Effector CD8-positive, alpha-beta T cell (primary cell): ENCODE measurements at regions not wholly inside any gene's neighbourhood (a gene's known extent, or its start where the extent isn't known, plus 50 kb on each side); places are given as distances from the start of the nearest gene placed in this dataset.

ENCODE experiments used
- DNase-seq: peaks from one replicate; lab custom pipeline; 2025; lab: John Stamatoyannopoulos, UW

DNA sequence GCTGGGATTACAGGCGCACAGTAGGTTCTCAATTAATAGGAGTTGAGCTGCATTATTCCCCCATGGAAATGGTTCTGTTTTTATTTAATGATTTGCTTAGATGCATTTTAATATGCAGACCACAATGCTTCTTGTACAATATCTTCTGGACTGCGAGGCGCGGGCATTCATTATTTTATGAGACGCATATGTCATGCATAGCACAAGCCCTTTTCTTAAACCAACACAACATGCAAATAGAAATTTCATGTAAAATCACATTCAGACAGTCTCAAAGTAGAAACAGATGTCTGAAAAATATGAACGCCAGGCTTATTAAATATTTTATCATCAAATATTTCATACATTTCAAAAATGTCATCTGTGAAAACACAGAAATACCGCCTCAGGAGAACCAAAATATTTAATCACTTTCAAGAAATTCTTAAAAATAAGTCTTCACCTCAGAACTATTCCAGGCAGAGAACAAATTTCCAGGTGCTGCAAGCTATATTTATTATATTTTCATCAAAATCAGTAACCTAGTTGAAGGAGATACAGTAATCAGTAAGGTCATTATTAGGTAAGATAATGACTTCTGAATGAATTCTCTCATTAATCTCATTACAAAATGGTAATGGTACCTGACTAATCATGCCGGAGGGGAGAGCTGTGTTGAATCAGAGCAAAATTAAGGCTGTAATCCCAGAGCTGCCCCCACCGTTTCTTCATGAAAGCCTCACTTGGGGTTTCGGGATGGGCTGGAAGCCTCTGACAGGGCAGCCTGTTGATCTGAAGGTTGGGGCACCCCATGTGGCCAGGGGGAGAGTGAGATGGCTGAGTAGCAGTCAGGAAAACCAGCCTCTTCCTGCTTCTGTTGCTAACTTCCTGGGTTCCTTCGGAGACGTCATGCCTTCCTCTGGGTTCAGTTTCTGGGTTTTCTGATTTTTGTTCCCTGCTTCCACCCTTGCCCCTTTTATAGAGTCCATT, 133.9 kb upstream of the ZNF618 start:
- no peak for DNase-seq

DNA sequence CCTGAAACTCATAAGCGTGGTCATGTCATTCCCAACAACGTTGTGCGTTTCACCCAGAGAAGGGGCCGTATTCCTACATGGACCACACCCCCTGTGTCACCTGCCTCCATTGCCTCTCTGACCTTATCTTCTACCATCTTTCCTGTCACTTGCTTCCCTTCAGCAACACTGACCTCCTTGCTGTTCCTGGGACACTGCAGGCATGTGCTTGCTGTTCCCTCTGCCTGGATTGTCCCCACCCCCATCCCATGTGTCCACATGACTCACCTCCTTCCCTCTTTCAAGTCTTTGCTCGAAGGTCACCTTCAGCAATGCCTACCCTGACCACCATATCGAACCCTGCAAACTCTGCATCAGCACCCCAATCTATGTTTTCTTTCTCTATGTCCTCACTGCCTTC, 133.2 kb upstream of the ZNF618 start:
- no peak for DNase-seq

DNA sequence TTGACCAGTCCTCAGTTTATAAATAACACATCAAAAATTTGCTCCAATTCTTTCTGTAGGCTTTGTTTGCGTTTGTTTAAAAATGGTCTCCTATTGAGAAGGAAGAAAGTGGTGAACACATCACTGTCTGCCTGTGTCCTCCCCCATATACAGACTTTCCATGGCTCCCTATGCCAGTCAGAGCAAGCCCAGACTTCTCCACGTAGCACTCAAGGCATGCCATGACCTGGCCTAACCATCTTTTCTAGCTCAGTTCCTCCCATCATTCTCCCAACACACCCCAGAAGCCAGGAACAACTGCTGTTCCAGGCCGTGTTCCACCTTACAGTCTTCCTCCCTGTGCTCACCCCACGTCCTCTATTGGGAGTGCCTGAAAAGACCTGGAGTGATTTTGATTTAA, 129.6 kb upstream of the ZNF618 start:
- DNase-seq, result no peak

DNA sequence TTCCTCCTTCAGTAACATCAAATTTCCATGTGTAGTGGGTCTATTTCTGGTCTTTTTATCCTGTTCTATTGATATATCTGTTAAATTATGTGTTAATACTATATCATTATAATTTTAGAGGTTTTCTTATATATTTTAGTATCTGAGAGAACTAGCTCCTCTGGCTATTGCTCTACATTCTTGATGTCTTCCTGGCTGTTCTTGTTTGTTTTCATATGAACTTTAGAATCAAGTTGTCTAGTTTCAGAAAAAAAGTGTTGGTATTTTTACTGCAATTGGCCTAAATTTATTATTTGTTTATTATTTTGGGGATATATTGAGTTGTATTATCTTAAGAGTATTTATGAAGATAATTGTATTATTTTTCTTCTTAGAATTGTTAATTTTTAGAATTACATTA, 128.0 kb upstream of the ZNF618 start:
- no peak for DNase-seq

DNA sequence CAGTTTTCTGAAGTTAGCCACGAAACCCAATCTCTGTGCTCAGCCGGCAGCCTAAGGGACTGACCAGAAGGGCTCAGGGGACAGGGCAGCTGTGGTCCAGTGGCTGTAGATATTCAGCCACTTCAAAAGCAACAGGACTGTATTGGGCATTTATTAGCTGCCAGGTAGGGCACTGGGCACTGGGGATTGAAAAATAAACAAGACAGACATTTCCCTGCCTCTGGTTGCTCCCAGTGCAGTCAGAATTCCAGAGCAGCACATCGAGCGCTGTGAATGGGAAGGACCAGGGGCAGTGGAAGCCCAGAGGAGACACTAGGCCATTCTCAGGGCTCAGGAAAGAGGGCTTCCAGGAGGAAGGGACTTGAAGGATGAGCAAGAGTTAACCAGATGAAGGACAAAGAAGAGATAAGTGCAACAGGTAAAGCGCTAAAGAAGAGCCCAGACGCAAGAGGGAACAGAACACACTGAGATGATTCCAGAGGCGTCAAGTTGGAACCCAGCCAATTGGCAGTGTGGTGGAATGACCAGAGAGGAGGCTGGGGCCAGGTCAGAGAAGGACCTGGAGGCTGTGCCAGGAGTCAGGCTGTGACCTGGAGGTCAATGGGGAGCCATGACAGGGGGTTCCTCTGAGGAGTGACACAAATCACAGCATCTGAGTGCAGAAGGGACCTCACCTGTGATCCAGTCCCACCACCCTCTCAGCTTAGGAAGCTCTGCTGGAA, 122.5 kb upstream of the ZNF618 start:
- no peak for DNase-seq

DNA sequence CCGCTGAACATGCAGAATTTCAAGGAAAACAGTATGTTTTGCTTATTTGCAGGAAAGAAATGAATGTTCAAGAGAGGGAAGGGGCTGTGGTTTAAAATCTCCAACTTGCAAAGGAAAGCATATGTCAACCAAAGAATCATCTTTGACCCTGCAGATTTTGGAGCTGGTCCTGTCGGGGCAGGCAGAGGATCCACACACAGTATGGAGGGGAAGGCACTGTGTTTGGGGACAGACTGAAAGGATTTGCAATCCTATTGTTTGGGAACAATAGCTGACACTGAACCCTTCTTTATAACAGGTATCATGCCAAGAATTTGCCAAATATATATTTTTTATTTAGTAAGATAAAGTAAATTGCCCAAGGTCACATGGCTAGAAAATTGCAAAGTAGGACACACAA, 121.4 kb upstream of the ZNF618 start:
- DNase-seq, result no peak

DNA sequence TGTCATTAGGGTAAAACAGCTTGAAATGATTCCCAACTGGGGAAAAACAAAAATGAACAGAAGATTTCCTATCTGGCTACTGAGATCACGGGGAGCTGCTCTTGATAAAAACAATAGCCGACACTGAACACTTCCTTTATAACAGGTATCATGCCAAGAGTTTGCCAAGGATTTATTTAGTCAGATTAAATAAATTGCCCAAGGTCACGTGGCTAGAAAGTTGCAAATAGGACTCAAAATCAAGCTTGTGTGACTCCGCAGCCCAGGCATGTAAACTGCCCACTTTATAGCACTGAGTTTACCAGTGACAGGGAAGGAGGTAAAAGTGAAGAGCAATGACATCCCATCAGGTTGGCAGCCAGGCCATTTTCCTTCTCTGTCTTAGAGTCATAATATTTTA, 120.7 kb upstream of the ZNF618 start:
- no peak for DNase-seq

DNA sequence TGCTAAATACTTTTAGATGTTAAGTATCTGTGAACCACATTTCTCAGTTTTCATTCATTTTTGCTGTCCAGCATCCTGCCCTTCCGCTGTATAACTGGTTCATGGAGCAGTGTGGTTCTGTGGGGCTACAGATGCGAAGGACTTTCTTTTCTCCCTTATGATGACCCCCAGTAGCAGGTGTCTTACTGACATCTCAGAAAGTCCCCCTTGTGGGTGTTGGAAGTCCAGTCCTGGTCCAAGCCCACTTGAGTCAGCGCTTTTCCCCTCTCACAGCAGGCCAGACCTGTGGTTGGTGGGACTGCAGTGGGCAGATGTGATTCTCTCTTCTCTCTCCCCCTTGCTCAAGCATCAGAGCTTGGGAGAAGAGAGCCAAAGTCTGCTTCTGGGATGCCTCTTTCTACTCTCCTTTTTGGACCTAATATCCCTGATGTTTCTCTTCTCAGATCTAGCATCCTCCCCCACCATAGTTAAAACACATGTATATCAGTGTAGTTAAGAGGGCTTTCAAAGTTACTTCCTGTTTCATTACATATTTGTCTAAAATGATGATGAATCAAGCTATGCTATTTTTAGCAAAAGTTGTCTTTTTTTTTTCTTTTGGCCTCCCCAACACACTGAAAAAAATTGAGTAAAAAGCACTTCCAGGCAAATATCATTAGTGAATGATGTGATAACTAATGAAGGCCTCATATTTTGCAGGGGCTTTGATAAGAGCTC, 119.5 kb upstream of the ZNF618 start:
- DNase-seq, result no peak

DNA sequence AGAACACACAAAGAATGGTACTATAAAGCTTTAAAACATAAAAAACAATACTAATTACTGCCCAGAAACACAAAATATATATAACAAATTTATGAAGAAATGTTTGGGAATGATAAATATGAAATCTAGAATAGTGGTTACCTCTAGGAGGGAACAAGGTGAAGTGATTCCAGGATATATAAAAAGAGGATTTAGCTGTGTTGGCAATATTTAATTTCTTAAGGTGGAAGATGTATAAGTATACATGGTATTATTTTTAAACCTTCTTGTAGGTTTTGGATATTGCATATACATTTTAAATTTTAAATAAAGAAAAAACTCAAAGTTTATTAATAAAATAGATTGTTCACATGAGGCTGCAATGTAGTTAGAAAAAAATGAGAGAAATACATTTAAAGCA, 112.7 kb upstream of the ZNF618 start:
- DNase-seq, result no peak

DNA sequence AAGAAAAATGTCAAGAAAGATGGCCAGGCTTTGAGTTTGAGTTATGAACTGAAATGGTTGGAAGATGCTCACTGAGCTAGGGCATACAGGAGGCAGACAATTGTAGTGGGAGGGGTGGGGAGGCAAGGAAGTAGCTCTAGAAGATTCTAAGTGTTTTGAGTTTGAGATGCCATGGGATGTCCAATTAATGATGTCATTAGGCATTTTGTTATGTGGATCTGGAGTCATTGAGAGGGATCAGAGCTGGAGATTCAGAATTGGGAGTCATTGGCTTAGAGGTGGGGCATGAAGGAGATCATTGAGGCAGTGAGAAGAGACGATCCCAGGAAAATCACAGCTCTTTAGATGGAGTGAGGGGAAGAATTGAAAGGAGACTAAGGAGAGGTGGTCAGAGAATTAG, 111.5 kb upstream of the ZNF618 start:
- no peak for DNase-seq

DNA sequence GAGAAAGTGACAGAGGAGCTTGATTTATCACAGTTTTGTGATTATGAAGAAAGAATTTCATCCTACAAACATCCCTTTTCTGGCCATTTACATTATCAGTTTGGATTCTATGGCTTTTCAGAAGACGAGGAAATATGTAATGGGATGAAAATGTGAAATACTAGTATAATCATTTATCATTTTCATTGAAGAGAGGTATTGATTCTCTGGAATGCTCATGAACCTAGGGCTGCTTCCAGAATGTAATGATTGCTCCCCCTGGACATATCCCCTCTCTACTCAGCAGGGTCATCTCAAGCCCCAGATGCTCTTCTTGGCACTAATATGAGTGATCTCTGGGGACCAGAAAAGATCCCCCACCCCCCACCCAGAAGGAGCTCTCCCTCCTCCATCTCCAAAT, 106.7 kb upstream of the ZNF618 start:
- no peak for DNase-seq

DNA sequence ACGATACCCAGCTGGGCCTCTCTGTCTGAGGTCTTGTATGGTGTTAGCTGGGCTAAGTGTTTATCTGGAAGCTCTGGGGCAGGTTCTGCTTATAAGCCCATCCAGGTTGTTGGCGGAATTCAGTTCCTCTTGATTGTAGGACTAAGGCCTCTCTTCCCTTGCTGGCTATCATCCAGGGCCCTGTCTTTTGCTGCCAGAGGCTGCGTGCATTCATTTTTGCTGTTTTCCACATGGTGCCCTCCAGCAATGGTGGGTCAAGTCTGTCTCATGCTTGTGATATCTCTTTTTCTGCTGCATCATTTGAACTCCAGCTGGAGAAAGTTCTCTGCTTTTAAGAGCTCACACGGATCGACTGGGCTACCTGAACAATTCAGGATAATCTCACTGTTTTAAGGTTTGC, 105.7 kb upstream of the ZNF618 start:
- DNase-seq, result no peak

DNA sequence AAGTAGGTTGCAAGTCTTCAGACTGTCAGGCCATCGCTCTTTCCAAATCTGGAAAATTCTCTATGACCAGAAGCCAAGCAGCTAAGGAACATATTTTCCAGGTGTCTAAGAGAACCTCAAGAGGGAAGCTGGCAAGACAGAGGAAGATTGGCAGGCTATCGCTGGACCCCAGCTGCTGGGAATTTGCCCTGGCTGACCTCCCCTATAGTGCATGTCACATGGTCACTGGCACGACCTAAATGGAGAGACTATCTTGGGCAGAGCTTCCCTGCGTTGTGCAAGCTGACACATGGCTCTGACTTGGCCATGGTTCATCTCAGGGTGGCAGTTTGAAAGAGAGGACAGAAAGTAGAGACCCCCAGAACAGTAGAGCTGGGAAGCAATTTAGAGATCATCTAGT, 104.9 kb upstream of the ZNF618 start:
- DNase-seq, result no peak

DNA sequence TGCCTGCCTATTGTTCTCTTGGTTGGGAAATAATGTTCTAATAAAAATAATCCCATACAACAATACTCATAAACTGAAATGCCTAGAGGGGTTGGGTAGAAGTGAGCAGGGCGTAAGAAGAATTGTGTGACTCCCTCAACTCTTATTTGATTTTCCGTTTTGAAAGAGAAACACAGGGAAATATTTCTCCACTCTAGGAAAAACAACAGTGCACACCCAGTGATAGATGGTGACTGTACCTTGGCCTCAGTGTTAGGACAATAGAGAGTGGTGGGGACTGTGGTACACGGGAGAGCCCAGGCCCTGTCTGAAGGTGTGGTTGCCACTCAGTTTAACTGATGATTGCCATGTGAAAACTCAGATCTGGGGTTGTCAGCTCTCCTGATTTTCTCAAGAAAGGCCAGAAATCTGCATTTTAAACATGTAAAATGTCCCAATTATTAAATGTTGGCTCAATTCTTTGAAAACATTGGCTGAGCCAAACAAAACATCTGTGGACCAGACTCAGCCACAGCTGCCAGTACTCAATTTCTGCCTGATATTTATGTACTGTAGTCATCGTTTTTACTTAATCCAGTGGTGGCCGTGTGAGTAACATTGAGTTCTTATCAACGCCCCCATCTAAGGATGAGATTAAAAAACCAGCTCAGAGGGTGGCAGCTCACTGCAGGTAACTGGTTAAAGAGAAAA, 103.8 kb upstream of the ZNF618 start:
- no peak for DNase-seq

DNA sequence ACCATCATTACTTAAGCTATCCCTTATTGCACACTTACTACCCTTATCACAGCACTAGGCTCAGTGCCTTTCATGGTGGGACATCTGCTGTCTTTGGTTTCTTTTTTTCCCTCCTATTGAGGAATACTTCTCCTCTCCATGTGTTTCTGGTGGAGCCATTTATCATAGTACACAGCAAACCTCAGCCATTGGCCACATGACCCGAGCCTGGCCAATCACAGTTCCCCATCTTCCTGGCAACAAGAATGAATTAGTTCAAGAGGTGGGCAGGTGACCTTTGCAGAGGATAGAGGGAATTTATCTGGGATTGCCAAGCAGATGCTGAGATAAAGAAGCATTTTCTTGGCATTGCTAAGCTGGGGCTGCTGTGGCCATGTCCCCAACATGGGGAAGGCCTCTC, 101.1 kb upstream of the ZNF618 start:
- no peak for DNase-seq

DNA sequence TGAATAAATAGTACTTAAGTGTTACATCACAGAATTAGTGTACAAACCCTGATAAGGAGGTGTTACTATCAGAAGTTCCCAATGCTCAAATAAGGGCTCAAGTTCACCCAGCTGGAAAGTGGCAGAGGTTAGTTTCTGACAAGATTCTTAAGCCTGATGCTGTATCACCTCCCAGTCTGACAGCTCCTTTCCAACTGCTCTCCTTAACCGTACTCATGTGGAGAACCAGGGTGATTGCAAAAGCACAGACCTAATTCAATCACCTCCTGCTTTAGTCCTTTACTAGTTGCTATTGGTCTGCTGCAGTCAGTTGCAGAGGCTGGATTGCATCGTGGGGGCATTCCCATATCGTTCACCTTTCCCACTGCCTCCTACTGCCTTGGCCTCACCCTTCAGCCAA, 100.4 kb upstream of the ZNF618 start:
- no peak for DNase-seq

DNA sequence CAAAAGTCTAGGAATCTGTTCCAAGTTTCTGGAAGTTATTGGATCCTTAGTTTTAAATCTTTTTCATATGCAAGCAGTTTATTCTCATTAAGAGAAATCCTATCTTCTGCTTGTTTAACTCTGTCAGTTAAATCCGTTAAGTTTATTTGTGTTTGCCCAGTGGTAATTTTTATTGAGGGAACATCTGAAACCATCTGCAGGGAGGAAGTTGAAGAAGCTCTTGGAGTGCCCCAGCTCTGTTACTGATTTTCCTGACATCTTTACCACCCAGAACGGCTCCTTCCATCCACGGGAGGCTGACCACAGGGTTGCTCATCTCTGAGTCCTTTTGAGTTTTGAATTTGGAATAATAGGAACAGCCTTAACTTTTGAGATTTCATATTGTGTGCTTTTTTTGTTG, 99.9 kb upstream of the ZNF618 start:
- no peak for DNase-seq

DNA sequence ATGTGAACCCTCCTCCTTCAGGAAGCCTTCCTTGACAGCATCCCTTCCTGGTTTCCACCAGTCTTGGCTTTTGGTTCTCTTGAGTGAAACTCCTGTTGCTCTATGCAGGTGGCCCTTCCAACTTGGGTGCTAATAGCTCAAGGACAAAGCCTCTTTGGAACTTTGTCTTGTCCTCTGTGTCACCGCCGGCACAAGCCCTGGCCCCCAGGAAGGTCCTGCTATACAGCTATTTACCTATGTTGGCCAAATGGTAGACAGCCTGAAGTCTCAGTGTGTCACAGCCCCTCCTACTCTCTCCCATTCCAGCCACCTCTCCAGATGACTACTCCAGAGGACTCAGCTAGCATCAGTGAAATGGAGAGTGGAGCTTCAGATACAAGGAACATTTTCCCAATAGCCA, 94.7 kb upstream of the ZNF618 start:
- DNase-seq, result no peak

DNA sequence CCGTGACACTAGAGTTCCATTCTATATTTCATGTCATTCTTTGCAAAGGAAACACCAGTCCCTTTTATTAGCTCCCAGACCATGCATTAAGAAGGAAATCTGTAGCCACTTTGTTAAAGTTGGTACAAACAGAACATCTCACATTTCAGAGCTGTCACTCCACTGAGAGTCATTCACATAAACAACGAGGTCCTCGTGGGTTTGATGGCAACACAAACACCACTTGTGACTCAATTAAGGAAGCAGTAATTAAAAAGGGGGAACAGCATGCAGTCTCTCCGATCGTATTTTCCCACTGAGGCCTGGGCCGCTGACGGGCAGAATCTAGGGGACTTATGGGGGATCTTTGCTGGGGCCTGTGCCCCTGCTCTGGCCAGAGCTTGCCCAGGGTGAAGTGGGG, 94.2 kb upstream of the ZNF618 start:
- no peak for DNase-seq

DNA sequence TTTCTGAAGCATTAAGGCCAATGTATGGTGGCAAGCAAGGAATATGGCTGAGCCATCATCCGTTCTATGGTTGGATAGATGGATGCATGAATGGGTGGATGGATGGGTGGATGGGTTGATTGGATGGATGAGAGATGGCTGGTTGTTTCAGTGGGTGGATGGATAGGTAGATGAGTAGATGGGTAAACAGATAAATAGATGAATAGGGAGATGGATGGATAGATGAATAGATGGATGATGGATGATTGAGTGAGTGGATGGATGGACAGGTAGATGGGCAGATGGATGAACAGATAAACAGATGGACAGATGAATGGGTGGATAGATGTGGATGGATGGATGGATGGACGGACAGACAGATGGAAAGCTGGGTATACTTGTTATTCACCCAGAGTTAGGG, 92.6 kb upstream of the ZNF618 start:
- no peak for DNase-seq

DNA sequence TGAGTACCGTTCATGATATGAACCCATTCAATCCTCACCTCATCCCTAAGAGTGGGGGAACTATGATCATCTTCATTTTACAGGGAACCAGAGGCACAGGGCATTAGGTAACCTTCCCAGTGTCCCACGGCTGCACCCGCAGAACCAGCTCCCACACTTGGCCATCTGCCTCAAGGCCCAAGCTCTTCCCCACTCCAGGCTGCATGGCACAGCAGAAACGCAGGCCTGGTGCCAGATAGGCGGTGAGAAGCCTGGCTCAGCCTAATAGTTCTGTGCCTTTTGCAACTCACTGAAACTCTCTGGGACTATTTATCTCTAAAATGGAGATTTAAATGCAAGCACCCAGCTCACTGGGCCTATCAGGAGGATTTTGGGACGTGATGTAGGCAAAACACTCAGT, 90.8 kb upstream of the ZNF618 start:
- no peak for DNase-seq

DNA sequence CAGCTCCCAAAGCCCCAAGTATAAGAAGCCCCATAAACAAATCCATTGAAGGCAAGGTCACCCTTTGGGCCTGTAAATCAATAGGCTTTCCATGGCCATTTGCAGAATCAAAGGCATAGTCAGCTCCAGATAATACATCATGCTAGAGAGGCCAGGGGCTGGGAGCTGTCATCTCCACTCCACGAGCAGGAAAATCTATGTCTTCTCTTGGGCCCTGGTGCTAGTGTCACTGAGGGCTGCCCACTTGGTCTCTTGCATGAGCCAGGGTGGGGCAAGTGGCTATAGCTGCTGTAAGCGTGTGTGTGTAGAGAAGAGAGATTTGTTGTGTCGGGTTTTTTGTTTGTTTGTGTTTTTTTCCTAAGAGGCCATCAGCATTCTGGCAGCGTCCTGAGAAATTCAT, 90.0 kb upstream of the ZNF618 start:
- DNase-seq, result no peak
